Kidney epithelial cell (primary cell): ENCODE measurements at regions not wholly inside any gene's neighbourhood (a gene's known extent, or its start where the extent isn't known, plus 50 kb on each side); places are given as distances from the start of the nearest gene placed in this dataset.

Experiments used
- DNase-seq: peaks from one replicate; pipeline ENCODE4 v3.0.0-alpha.2; 2010; ENCODE audit warnings: low read depth
- H3K27me3 ChIP-seq: 2 replicates; pipeline ENCODE4 v1.6.0; 2011; ENCODE audit warnings: low read length; ENCODE audit not compliant: control insufficient read depth, insufficient read depth
- H3K36me3 ChIP-seq: 2 replicates; pipeline ENCODE4 v1.5.1; 2011; ENCODE audit warnings: low read length; ENCODE audit not compliant: control insufficient read depth, insufficient read depth
- H3K4me3 ChIP-seq: 2 replicates; pipeline ENCODE4 v1.5.1; 2011; ENCODE audit warnings: low read depth, mild to moderate bottlenecking, control low read depth, low read length
- TF ChIP-seq, protein P1 (sequence below): IDR thresholded peaks from 2 replicates; pipeline ENCODE4 v1.5.1; 2011; ENCODE audit warnings: mild to moderate bottlenecking, moderate library complexity, low read length, control low read depth, inconsistent platforms; ENCODE audit not compliant: insufficient read depth, poor library complexity, severe bottlenecking

DNA sequence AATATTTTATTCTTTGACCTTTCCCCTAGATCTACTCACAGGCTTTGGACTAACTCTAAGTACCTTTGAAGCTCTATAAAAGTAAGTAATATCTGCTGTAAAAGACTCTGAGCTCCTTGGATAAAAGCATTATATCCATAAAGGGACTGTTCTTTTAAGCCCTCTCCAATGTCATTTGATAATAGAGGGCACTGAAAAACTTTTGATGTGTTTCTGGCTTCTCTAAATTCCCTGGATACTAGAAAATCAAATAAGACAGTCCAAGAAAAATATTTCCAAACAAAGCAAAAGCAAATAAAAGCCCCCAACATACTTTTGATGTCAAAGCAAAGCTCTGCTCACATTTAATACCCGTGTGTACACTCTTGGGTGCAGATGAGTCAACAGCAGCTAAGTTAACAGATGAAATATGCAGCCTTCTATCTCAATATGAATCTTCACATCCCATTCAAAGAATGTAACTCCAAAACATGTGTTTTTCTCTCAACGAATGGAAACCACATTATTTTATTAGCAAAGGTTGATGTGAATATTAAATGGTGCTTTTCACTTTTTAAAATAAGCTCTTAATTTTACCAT is 230.3 kb downstream of the CENPF start:
- H3K27me3 ChIP-seq: no peaks in the 10 kb centered on the region
- TF ChIP-seq, protein P1, sequence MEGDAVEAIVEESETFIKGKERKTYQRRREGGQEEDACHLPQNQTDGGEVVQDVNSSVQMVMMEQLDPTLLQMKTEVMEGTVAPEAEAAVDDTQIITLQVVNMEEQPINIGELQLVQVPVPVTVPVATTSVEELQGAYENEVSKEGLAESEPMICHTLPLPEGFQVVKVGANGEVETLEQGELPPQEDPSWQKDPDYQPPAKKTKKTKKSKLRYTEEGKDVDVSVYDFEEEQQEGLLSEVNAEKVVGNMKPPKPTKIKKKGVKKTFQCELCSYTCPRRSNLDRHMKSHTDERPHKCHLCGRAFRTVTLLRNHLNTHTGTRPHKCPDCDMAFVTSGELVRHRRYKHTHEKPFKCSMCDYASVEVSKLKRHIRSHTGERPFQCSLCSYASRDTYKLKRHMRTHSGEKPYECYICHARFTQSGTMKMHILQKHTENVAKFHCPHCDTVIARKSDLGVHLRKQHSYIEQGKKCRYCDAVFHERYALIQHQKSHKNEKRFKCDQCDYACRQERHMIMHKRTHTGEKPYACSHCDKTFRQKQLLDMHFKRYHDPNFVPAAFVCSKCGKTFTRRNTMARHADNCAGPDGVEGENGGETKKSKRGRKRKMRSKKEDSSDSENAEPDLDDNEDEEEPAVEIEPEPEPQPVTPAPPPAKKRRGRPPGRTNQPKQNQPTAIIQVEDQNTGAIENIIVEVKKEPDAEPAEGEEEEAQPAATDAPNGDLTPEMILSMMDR: no peak
- no peak overlapping the region for H3K4me3 ChIP-seq
- no peaks in the 10 kb centered on the region for H3K36me3 ChIP-seq
- no peak for DNase-seq

DNA sequence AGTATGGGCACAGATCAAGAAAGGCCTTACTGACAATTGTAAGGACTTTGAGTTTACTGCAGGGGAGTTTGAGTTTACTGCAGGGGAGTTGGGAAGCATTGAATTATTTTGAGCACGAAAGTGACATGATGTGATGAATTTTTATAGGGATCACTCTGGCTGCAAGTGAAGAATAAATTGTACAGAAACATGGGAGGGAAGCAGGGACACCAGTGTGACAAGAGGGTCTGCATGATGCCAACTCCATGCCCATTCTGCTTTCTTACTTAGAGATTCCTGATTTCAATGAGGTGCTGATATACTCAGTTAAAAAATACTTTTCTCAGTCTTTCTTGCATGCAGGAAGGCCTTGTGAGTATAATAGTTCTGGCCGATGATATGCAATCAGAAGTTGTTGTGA is 234.4 kb downstream of the CENPF start:
- no peaks in the 10 kb centered on the region for H3K27me3 ChIP-seq
- no peak for DNase-seq
- H3K36me3 ChIP-seq: no peaks in the 10 kb centered on the region
- TF ChIP-seq, protein P1: no peak
- H3K4me3 ChIP-seq: no peak overlapping the region

DNA sequence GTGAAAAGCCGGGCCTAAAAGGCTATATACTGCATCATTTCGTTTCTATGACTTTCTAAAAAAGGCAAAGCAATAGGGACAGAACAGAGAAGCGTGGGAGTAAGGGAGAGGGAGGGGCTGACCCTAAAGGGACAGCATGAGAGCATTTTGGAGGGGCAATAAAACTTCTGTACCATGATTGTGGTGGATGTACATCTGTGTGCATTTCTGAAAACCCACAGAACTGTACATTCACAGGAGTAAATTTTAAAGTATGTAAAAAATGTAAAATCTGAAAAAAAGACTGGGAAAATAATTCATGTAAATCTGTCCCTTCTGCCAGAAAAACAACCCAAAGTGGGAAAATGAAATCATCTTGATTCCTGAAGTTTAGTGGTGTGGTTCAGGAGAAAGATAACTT is 235.4 kb downstream of the CENPF start:
- TF ChIP-seq, protein P1: no peak
- no peaks in the 10 kb centered on the region for H3K36me3 ChIP-seq
- no peaks in the 10 kb centered on the region for H3K27me3 ChIP-seq
- no peak overlapping the region for H3K4me3 ChIP-seq
- DNase-seq: no peak

DNA sequence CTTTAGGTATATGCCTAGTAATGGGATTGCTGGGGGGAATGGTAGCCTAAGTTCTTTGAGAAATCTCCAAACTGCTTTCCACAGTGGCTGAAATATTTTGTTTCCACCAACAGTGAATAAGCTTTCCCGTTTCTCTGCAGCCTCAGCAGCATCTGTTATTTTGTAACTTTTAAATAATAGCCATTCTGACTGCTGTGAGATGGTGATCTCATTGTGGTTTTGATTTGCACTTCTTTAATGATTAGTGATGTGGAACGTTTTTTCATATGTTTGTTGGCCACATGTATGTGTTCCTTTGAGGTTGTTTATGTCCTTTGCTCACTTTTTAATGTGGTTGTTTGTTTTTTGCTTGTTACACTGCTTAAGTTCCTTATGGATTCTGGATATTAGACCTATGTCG is 237.4 kb downstream of the CENPF start:
- no peaks in the 10 kb centered on the region for H3K27me3 ChIP-seq
- no peaks in the 10 kb centered on the region for H3K36me3 ChIP-seq
- TF ChIP-seq, protein P1: no peak
- H3K4me3 ChIP-seq: no peak overlapping the region
- DNase-seq: peak; percentile 9

DNA sequence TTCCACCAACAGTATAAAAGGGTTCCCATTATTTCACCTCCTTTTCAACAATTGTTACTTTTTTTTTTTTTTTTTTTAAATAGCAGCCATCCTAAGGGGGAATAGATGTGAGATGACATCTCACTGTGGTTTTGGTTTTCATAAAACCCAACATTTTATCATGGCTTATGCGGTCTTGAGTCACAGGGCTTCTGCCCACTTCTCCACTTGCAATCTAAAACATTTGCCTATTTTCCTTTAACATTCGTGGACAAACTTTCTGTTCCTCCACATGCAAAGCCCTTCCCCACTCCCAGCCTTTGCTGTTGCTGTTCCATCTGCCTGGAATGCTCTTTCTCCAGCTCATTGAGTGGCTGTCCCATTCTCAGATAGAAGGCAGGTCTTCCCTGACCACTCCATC is 239.7 kb upstream of the KCNK2 start:
- Histone ChIP-seq H3K36me3 (no peaks in the 10 kb centered on the region), H3K27me3 (no peaks in the 10 kb centered on the region), H3K4me3 (no peak overlapping the region)
- TF ChIP-seq, protein P1: no peak
- no peak for DNase-seq

DNA sequence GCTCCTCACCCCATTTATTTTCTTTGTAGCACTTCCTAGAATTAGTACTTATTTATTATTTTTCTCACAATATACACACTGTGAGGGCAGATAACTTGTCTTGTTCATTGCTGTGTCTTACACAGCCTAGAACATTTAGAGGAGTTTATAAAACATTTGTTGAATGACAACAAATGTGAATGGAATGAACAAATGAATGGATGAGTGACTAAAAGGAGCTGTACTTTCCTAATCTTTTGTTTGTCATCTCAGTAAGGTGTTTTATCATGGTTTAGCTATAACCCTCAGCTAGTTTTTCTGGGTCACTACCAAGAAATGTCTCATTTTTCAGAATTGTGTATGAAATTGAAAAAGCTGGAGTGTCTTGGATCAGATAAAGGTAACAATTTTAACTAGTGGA is 239.3 kb upstream of the KCNK2 start:
- H3K4me3 ChIP-seq: no peak overlapping the region
- H3K36me3 ChIP-seq: no peaks in the 10 kb centered on the region
- TF ChIP-seq, protein P1: no peak
- DNase-seq: no peak
- H3K27me3 ChIP-seq: no peaks in the 10 kb centered on the region
